ENCODE measurements at regions not wholly inside any gene's neighbourhood (a gene's known extent, or its start where the extent isn't known, plus 50 kb on each side); places are given as distances from the start of the nearest gene placed in this dataset.

DNA sequence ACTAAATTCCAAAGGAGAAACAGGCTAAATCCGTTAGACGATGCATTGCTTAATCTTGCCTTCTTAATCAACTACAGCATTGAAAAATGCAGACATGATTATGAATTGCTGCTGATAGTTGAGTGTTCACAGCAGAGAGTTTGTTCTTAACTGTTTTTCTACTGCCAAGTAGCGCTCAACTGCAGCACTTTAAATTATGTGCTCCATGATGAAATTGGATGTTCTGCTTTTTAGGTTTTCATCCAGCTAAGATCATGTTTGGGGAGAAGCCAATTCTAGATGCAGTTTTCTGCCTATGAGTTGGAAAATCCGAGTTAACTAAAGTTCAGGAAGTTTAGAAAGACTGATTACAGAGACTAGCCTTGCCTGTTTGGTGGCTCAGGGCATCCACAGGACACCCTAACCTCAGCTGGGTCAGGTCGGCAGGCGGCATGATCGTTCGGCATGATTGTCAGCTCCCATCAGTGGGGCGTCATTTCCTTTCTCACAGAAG is 119.4 kb upstream of the PIEZO2 start:
- TF ChIP-seq, protein P1, sequence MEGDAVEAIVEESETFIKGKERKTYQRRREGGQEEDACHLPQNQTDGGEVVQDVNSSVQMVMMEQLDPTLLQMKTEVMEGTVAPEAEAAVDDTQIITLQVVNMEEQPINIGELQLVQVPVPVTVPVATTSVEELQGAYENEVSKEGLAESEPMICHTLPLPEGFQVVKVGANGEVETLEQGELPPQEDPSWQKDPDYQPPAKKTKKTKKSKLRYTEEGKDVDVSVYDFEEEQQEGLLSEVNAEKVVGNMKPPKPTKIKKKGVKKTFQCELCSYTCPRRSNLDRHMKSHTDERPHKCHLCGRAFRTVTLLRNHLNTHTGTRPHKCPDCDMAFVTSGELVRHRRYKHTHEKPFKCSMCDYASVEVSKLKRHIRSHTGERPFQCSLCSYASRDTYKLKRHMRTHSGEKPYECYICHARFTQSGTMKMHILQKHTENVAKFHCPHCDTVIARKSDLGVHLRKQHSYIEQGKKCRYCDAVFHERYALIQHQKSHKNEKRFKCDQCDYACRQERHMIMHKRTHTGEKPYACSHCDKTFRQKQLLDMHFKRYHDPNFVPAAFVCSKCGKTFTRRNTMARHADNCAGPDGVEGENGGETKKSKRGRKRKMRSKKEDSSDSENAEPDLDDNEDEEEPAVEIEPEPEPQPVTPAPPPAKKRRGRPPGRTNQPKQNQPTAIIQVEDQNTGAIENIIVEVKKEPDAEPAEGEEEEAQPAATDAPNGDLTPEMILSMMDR (IDR thresholded peaks at IDR 0.05): no peak
- TF ChIP-seq EP300 (IDR thresholded peaks at IDR 0.05) (no peak), POLR2AphosphoS5 (IDR thresholded peaks at IDR 0.05) (no peak), POLR2A (IDR thresholded peaks at IDR 0.05) (no peak)
